ENCODE measurements at regions not wholly inside any gene's neighbourhood (a gene's known extent, or its start where the extent isn't known, plus 50 kb on each side); places are given as distances from the start of the nearest gene placed in this dataset.

DNA sequence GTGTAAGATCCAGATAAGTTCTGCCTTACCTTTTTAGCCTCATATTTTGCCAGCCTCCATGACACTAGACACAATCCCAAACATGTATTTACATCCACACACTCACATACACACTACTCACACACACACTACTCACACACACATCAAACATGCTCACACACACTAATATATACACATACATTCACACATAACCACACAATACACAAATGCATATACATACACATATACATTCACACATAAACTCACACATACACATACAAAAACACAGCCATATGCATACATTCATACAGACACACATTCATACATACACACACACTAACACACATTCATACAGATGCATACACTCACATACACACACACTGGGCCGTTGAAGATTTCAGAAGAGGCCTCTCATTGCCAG is 109.5 kb downstream of the MAIP1 start:
- Histone ChIP-seq H3K9ac (ENCODE audit: low read length) (no peak overlapping the region), H3F3A (ENCODE audit: insufficient read depth, low read length, poor library complexity, severe bottlenecking) (no peaks in the 10 kb centered on the region), H3K4me2 (ENCODE audit: low read length) (no peak overlapping the region), H3K4me3 (ENCODE audit: low read length) (no peak overlapping the region), H3K79me2 (replicated peaks; ENCODE audit: insufficient read depth, low read length) (no peaks in the 10 kb centered on the region), H3K9me3 (ENCODE audit: low read length) (no peaks in the 10 kb centered on the region), H2AFZ (ENCODE audit: low read depth, low read length) (no peak overlapping the region), H3K9me2 (ENCODE audit: insufficient read depth, low read length) (no peaks in the 10 kb centered on the region), H3K27me3 (ENCODE audit: insufficient read depth, low read depth, low read length) (no peaks in the 10 kb centered on the region), H4K20me1 (ENCODE audit: insufficient read depth) (no peaks in the 10 kb centered on the region), H3K36me3 (ENCODE audit: insufficient read depth, low read length) (no peaks in the 10 kb centered on the region), H3K27ac (ENCODE audit: low read length) (no peak overlapping the region)
- no peak for TF ChIP-seq POLR2AphosphoS5 (IDR thresholded peaks at IDR 0.05)
- TF ChIP-seq, protein P1, sequence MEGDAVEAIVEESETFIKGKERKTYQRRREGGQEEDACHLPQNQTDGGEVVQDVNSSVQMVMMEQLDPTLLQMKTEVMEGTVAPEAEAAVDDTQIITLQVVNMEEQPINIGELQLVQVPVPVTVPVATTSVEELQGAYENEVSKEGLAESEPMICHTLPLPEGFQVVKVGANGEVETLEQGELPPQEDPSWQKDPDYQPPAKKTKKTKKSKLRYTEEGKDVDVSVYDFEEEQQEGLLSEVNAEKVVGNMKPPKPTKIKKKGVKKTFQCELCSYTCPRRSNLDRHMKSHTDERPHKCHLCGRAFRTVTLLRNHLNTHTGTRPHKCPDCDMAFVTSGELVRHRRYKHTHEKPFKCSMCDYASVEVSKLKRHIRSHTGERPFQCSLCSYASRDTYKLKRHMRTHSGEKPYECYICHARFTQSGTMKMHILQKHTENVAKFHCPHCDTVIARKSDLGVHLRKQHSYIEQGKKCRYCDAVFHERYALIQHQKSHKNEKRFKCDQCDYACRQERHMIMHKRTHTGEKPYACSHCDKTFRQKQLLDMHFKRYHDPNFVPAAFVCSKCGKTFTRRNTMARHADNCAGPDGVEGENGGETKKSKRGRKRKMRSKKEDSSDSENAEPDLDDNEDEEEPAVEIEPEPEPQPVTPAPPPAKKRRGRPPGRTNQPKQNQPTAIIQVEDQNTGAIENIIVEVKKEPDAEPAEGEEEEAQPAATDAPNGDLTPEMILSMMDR (IDR thresholded peaks at IDR 0.05; ENCODE audit: poor library complexity, severe bottlenecking): no peak
- no peak for TF ChIP-seq SMC3 (conservative IDR thresholded peaks at IDR 0.05; ENCODE audit: poor library complexity)
- TF ChIP-seq REST (IDR thresholded peaks at IDR 0.05; ENCODE audit: borderline replicate concordance): no peak
- no peak for TF ChIP-seq TAF1 (IDR thresholded peaks at IDR 0.05; ENCODE audit: low read depth)
- TF ChIP-seq EZH2 (IDR thresholded peaks at IDR 0.05; ENCODE audit: borderline replicate concordance, insufficient read depth, low read length, poor library complexity, severe bottlenecking): no peak
- TF ChIP-seq RAD21 (conservative IDR thresholded peaks at IDR 0.05): no peak
- no peak for TF ChIP-seq MXI1 (conservative IDR thresholded peaks at IDR 0.05; ENCODE audit: poor library complexity, severe bottlenecking)
- TF ChIP-seq EP300 (conservative IDR thresholded peaks at IDR 0.05; ENCODE audit: poor library complexity, severe bottlenecking): no peak

DNA sequence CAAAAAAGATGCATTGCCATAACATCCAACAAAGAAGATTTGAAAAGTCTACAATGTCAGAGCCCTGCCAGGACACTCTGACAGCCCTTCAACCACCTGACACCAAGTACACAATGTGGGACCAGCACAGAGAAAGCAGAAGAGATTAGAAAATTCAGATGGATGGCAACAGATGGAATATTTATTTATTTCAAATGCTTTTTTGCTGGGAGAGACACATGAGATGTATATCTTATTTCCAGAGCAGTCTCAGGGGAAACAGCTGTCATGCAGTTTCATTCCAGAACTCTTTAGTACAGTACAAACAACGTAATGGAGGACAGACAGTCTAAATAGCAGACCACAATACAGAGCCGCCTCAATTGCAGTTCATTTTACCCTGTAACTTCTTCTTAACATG is 110.1 kb downstream of the MAIP1 start:
- no peaks in the 10 kb centered on the region for H4K20me1 ChIP-seq (ENCODE audit: insufficient read depth)
- H3K9me3 ChIP-seq (ENCODE audit: low read length): no peaks in the 10 kb centered on the region
- H3K36me3 ChIP-seq (ENCODE audit: insufficient read depth, low read length): no peaks in the 10 kb centered on the region
- H3K9me2 ChIP-seq (ENCODE audit: insufficient read depth, low read length): no peaks in the 10 kb centered on the region
- H3K4me2 ChIP-seq (ENCODE audit: low read length): no peak overlapping the region
- no peaks in the 10 kb centered on the region for H3K27me3 ChIP-seq (ENCODE audit: insufficient read depth, low read depth, low read length)
- no peak overlapping the region for H3K9ac ChIP-seq (ENCODE audit: low read length)
- no peak for TF ChIP-seq SMC3 (conservative IDR thresholded peaks at IDR 0.05; ENCODE audit: poor library complexity)
- TF ChIP-seq MXI1 (conservative IDR thresholded peaks at IDR 0.05; ENCODE audit: poor library complexity, severe bottlenecking): no peak
- TF ChIP-seq REST (IDR thresholded peaks at IDR 0.05; ENCODE audit: borderline replicate concordance): no peak
- peak; percentile 60 for TF ChIP-seq POLR2AphosphoS5 (IDR thresholded peaks at IDR 0.05)
- TF ChIP-seq EZH2 (IDR thresholded peaks at IDR 0.05; ENCODE audit: borderline replicate concordance, insufficient read depth, low read length, poor library complexity, severe bottlenecking): no peak
- no peak for TF ChIP-seq TAF1 (IDR thresholded peaks at IDR 0.05; ENCODE audit: low read depth)
- peak; percentile 83 for TF ChIP-seq EP300 (conservative IDR thresholded peaks at IDR 0.05; ENCODE audit: poor library complexity, severe bottlenecking)
- TF ChIP-seq RAD21 (conservative IDR thresholded peaks at IDR 0.05): no peak
- TF ChIP-seq, protein P1 (IDR thresholded peaks at IDR 0.05; ENCODE audit: poor library complexity, severe bottlenecking): no peak
- no peaks in the 10 kb centered on the region for H3K79me2 ChIP-seq (replicated peaks; ENCODE audit: insufficient read depth, low read length)
- H2AFZ ChIP-seq (ENCODE audit: low read depth, low read length): no peak overlapping the region
- H3F3A ChIP-seq (ENCODE audit: insufficient read depth, low read length, poor library complexity, severe bottlenecking): no peaks in the 10 kb centered on the region
- H3K27ac ChIP-seq (ENCODE audit: low read length): no peak overlapping the region
- no peak overlapping the region for H3K4me3 ChIP-seq (ENCODE audit: low read length)

Measured in neural cell (in vitro differentiated cells).